Fibroblast of skin of scalp (primary cell): ENCODE measurements at regions not wholly inside any gene's neighbourhood (a gene's known extent, or its start where the extent isn't known, plus 50 kb on each side); places are given as distances from the start of the nearest gene placed in this dataset.
"Not testable (repeated sequence)": the region's sequence is repeated elsewhere in the genome, so short reads cannot be mapped to it uniquely, and the experiment has no call there.

Source experiments
- DNase-seq: peaks from one replicate; pipeline ENCODE4 v3.0.0-alpha.2; 2013

DNA sequence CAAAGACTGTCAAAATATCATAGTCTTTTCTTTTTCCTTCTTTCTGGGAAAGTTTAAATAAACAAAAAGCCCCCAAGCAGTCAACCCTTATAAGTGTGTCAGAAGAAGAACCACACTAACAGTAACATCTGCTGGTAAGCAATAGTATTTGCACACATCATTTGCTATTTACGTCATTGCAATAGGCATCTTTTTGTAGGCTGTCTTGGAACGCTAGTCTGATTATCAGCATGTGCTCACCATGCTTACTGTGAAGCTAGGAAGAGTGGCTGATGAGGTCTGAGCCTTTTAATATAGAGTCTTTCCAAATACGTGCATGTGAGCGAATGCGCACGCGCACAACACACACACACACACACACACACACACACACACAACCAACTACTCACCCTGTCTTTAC, 599.0 kb upstream of the TPK1 start:
- no peak for DNase-seq

DNA sequence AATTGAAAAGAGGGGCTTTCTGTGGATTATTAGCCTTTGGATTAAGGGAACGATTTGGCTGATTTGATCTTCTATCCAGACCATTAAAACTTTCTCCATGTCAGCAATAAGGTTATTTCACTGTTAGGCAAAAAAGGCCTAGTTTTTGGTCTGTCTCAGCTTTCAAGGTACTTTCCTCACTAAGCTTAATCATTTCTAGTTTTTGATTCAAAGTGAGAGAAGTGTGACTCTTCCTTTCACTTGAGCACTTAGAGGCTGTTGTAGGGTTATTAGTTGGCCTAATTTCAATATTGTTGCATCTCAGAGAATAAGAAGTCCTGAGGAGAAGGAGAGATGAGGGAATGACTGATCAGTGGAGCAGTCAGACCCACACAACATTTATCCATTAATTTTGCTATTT, 596.0 kb upstream of the TPK1 start:
- no peak for DNase-seq

DNA sequence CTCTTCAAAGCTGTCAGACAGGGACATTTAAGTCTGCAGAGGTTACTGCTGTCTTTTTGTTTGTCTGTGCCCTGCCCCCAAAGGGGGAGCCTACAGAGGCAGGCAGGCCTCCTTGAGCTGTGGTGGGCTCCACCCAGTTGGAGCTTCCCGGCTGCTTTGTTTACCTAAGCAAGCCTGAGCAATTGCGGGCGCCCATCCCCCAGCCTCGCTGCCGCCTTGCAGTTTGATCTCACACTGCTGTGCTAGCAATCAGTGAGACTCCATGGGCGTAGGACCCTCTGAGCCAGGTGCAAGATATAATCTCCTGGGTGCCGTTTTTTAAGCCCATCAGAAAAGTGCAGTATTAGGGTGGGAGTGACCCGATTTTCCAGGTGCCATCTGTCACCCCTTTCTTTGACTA, 582.6 kb upstream of the TPK1 start:
- DNase-seq: not testable (repeated sequence)

DNA sequence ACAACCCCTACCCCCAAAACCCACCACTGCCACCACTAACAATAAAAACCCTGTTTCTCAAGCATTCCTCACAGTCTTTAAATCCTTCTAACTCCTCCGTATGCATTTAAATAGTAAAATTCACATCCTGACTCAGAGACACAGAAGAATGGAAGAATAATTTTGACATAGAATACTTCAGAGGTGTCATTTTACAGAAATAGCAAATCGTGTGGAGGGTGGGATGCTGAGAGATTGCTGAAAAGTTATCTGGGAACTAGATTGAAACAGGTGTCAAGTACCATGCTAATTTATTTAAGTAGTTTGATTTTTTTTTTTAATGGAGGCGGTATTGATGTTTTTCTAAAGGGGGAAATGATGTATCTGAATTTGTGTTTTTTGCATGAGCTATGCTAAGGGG, 575.2 kb upstream of the TPK1 start:
- no peak for DNase-seq

DNA sequence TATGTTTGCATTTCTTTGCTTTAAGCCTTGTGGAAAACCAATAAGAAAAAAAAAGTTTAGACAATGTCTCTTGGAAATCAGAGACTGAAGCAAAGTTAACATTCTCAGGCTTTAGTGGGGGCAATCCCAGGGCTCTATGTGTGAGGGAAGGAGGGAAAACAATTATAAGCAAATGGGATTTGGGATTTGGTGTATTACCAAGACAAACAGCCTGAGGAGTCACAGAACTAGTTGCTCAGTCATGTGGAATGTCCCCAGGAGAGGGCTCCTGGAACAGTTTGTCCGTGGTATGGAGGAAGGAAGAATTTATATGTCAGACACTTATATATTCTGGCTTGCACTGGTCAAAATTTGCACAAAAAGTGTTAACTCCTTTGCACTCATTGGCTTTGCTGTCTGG, 562.9 kb upstream of the TPK1 start:
- DNase-seq: peak; percentile 70

DNA sequence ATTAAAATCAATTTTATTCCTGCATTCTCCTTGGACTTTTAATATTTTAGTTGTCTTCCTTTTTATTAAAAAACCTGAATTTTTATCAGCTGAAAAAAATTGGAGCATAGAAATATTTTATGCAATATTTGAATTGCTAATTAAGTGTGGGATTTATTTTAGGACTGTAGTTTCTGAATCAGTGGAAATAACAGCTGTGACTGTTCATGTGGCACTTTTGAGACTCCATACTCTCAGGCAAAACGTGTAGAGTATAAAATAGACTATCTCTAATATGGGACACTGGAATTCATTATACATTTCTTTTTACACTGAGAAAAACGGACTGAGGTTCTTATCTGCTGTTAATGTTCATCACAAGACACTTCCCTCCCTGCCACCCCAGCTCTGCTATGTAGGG, 558.3 kb upstream of the TPK1 start:
- no peak for DNase-seq

DNA sequence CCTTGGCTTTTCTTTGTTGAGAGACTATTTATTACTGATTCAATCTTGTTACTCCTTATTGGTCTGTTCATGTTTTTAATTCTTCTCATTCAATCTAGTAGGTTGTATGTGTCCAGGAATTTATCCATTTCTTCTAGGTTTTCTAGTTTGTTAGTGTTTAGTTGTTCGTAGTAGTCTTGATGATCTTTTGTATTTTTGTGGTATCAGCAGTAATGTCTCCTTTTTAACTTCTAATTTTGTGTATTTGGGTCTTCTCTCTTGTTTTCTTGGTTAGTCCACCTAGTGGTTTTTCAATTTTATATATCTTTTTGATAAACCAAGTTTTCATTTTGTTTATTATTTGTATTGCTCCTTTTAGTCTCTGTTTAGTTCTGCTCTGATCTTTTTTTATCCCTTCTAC, 546.9 kb upstream of the TPK1 start:
- DNase-seq: no peak

DNA sequence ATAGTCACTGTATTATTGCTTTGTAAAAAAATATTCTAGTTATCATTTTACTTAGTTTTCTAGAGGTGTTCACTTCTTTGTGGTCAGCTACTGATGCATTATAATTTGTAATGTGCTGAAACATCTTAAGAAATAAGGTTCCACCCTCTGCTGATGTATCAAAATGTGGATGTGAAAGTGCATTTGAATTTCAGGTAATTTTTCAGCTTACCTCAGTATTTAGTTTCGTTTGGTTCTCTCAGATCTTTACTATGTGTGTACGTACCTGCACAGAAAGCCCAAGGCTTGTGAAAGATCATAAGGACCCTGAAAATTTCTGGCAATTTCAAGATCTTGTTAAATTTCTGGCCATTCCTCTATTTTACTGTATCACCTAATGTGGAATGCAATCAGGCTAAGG, 542.3 kb upstream of the TPK1 start:
- no peak for DNase-seq

DNA sequence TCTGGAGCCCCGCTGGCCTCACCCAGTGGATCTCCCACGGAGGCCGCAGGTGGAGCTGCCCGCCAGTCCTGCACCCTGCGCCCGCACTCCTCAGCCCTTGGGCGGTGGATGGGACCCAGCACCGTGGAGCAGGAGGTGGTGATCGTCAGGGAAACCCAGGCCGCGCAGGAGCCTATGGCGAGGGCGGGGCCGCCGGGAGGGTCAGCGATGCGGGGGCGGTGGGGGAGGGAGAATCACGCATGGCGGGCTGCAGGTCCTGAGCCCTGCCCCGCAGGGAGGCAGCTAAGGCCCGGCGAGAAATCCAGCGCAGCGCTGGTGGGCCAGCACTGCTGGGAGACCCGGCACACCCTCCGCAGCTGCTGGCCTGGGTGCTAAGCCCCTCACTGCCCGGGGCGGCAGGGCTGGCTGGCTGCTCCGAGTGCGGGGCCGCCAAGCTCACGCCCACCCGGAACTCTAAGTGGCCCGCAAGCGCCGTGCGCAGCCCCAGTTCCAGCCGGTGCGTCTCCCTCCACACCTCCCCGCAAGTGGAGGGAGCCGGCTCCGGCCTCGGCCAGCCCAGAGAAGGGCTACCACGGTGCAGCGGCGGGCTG, 524.8 kb upstream of the TPK1 start:
- no peak for DNase-seq

DNA sequence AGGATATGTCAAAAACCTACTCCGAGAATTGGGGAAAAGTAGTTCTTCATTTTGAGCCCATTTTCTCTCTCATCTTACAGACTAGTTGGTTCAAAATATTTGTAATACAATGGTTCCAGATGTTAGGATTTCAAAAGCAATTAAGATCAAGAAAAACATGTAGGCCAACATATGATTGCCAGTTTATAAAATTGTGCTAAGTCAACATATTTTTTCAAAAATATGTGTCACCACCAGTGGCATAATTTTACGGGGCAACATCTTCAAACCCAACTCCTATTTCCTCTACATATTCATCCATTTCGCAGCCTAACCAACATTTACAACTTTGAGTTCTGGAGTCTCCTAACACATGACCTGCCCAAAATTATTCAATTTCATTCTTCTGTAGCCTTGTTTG, 514.5 kb upstream of the TPK1 start:
- DNase-seq: no peak

DNA sequence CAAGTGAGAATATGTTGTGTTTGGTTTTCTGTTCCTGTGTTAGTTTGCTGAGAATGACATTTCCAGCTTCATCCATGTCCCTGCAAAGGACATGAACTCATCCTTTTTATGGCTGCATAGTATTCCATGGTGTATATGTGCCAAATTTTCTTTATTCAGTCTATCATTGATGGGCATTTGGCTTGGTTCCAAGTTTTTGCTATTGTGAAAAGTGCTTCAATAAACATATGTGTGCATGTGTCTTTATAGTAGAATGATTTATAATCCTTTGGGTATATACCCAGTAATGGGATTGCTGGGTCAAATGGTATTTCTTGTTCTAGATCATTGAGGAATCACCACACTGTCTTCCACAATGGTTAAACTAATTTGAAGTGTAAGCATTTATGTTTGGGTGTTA, 513.6 kb upstream of the TPK1 start:
- DNase-seq: not testable (repeated sequence)

DNA sequence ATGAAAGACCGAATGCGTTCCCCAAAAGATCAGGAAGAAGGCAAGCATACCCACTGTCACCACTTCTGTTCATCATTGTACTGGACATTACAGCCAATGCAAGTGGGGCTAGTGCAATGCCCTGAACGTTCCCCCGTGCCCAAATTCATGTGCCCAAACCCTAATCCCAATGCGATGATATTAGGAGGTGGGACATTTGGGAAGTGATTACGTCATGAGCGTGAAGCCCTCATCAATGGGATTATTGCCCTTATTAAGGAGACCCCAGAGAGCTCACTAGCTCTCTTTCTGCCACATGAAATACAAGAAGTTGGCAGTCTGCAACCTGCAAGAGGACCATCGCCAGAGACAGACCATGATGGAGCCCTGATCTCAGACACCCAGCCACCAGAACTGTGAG, 511.4 kb upstream of the TPK1 start:
- no peak for DNase-seq

DNA sequence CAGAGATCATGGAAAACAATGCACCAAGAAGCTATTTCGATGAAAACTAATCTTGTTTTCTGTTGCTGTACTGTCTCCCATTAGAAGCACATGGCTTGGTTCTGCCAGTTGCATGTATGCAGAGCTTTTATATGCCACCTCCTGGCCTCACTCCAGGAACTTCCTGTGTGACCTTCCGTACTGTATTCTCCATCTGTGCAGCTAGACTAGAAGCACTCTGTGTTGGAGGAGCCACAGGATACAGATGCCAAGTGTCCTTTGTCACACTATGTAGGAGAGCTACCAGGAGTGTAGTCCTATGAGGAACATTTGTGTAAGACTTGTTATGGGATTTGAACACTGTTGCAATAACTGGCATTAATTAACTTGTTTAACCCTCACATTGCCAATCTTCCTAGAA, 503.5 kb upstream of the TPK1 start:
- no peak for DNase-seq

DNA sequence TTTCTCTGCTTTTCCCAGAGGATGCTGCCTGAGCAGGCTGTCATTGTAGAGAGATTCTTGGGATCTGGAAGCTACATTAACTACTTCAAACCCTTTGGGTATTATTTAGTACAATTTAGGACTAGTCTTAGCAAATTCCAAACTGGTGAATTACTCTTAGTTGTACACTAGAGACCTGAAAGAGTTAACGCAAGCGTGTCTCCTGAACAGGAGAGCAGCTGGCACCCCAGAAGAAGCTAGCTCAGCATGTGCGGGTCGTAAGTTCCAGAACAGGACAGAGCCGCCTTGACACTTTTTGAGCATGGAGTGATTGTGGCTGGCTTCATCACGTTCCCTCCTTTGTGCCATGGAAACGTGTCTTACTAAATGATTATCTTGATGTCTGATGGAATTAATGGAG, 495.7 kb upstream of the TPK1 start:
- no peak for DNase-seq

DNA sequence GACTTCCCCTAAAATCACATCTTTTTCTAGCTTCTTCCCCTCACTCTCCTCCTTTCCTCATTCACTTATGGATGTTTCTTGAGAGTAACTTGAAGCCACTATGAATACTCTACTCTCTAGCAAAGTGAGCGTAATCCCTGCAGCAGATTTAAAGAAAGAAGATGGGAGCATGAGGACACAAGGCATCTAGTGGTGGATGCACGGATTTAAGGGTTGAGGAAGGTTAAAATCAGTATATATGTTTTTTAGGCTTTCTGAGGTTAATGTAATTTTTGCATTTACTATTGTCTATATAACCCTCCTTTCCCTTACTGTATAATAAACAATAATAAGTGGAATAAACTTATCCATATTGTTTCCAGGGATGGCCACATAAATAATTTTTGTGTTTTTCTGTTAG, 495.2 kb upstream of the TPK1 start:
- DNase-seq: no peak

DNA sequence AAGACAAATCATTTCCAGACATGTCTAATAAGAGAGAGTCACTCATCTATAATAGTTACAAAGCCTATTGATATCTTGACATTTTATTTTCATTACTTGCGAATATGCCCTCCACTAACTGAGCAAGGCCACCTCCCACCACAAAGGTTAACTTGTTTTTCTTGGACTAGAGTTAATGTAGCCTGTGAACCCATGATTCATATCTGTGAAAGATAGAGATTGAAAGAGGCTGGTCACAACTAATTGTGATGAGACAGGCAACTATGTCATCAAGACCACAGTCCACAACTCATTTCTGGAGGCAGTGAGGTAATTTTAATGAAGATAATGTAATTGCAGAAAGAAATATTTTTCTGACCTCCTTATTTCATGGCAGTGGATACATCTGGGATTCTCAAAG, 491.8 kb upstream of the TPK1 start:
- no peak for DNase-seq

DNA sequence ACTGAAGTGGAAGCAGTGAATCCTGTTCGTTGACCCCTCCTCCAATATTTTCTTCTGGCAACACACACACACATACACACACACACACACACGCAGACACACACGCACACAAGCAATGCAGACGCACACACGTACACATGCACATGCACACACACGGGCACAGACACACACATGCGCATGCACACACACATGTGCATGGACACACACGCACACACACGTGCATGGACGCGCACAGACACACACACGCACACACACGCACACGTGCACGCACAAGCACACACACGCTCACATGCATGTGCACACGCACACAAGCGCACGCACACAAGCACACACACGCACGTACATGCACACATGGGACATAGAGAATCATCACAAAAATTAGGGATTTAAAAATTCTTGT, 488.2 kb upstream of the TPK1 start:
- DNase-seq: no peak

DNA sequence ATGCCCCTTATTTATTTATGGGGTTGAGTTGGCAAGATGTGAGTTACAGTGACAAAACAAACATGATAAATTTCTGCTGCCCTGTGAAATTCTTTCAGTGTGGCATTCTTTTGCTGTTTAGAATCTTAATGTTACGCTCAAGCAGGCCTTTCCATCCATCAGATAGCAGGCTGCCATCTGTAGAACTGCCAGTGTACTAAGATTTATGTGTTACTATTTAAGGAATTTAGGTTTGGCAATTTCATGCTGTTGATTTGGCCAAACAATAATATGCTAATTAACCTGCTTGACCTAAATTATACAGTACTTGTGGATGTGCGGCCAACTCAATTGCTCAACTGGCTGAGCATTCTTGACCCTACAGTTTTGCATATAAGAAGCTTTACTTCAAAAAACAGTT, 477.7 kb upstream of the TPK1 start:
- DNase-seq: no peak

DNA sequence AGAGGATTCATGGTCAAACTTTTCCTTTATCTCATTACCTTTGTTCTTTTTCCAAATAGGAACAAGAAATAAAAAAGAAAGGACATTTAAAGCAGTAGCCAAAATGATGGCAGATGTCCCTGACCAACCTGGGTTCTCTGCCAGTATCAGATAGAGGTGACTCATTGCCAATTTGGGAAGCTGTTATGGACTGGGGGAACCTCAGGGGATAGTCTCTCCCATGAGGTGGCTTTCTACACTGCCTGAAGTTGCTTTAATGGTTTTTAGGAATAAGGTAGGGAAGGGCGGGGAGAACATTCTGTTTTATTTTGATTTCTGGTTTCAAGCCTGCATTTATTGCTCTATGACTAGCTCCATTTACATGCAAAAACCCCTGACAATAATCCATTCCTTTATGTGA, 457.9 kb upstream of the TPK1 start:
- DNase-seq: no peak

DNA sequence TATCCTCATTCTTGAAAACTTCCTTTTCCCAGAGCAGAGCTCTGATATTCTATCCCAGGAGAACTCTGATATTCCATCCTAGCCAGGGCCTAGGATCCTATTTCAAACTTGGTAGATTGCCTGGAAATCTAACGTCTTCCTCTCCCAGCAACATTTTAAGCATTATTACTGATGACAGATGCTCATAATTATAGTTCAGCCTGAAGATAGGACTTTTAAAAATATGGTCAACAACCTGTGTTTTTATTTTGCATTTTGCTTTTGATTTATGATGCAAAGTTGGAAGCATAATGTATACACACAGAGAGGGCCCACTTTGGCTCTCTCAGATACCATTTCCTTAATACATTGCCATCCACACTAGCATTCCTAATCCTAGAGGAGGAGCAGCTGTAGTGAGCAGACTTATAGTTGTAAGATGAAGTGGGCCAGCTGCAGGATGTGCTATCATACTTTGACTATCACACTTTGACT, 457.4 kb upstream of the TPK1 start:
- DNase-seq: no peak

DNA sequence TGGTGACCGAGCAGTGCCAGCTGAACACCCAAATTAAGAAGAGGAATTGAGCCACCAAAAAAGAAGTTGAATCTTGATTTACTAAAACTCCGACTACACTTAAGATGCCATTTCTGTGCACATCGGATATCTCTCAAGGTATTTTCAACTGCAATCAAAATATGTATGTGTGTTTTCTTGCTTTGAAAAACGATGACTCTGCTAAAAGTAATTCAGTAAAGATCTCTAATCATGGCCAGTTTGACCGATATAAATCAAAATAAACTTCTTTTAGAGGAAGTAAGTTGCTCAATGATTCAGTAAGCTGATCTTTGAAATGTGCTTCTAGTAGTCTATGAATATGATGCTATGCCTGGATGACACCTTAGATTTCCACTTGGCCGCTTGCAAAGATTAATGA, 453.5 kb upstream of the TPK1 start:
- no peak for DNase-seq

DNA sequence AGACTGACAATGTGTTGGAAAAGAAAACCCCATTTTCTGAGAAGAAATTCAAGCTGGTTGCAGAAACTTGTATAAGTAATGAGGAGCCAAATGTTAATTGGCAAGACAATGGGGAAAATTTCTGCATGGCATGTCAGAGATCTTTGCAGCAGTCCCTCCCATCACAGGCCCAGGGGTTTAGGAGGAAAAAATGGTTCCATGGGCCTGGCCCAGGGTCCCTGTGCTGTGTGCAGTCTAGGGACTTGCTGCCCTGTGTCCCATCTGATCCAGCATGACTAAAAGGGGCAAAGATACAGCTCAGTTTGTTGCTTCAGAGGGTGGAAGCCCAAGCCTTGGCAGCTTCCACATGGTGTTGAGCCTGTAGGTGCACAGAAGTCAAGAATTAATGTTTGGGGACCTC, 440.3 kb upstream of the TPK1 start:
- DNase-seq: no peak

DNA sequence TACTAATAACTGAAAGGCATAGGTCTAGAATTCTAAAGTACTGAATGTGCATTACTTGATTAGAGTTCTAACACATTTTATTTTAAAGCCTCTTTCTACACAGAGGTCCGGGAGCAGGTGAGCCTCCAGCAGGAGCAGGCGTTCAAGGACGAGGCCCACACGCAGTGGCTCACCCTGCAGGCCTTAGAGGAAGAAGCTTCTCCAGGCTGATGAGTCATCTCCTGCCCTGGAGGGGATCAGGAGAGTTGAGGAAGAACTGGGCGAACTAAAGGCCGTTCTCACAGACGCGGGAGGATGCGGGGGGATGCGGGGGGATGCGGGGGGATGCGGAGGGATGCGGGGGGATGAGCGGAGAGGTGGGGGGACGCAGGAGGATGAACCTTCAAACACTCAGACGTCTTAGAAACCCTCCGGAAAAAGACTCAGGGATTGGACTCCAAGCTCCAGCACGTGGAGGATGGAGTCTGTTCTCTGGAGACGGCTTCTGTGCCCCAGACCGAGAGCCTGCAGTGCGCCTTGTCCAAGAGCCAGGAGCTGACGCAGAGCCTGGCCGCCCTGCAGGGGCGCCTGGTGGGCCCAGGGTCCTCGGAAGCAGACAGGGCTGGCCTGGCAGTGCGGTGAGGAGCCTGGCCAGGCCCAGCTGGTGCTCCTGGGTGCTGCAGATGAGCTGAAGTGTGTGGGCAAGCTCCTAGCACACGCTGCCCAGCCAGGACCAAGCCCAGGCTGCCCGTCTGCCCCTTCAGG, 433.7 kb upstream of the TPK1 start:
- no peak for DNase-seq

DNA sequence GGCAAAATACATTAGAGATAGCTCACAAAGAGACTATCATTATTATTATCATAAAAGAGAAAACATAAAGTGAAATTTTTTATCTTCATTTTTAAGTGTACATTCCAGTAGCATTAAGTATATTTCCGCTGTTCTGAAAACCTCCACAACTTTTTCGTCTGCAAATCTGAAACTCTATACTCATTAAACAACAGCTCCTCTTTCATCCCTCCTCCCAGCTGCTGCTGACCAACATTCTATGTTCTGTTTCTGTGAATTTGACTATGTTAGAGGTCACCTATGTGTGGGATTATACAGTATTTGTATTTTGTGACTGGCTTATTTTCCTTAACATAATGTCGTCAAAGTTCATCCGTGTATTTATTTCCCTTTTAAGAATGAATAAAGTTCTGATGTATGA, 429.3 kb upstream of the TPK1 start:
- DNase-seq: no peak

DNA sequence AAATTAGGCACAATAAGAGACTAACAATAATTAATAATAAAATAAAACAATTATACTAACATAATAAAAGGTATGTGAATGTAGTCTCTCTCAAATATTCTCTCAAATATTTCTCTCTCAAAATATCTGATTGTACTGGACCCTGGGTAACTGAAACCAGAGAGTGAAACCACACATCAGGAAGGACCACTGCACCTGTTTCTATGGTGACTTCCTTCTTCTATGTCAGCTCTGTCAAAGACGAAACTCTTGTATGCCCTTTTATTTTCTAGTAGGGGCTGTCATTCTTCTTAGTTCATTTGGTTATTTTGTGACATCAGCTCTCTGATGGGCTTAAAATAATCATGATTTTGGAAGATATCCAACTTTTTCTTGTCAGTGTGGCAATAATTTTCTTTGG, 428.0 kb upstream of the TPK1 start:
- DNase-seq: no peak
